Adipocyte (in vitro differentiated cells): ENCODE measurements at regions not wholly inside any gene's neighbourhood (a gene's known extent, or its start where the extent isn't known, plus 50 kb on each side); places are given as distances from the start of the nearest gene placed in this dataset.

ENCODE experiments used
- DNase-seq: peaks from one replicate; pipeline ENCODE4 v3.0.0-alpha.2; 2015; ENCODE audit warnings: low read depth
- H3K27me3 ChIP-seq: replicated peaks from 2 replicates; pipeline ENCODE4 v1.7.0; 2013; ENCODE audit warnings: mild to moderate bottlenecking, low read length, moderate library complexity; ENCODE audit not compliant: control insufficient read depth, insufficient read depth
- H3K36me3 ChIP-seq: 2 replicates; pipeline ENCODE4 v1.7.0; 2013; ENCODE audit warnings: low read length, mild to moderate bottlenecking, moderate library complexity; ENCODE audit not compliant: control insufficient read depth, insufficient read depth, severe bottlenecking
- H3K4me1 ChIP-seq: 2 replicates; pipeline ENCODE4 v1.7.0; 2013; ENCODE audit warnings: mild to moderate bottlenecking, low read length, moderate library complexity; ENCODE audit not compliant: control insufficient read depth, insufficient read depth
- H3K4me3 ChIP-seq: 2 replicates; pipeline ENCODE4 v1.7.0; 2013; ENCODE audit warnings: mild to moderate bottlenecking, low read length, moderate library complexity
- H3K9ac ChIP-seq: 2 replicates; pipeline ENCODE4 v1.7.0; 2013; ENCODE audit warnings: mild to moderate bottlenecking, low read length, moderate library complexity
- H3K9me3 ChIP-seq: 2 replicates; pipeline ENCODE4 v1.7.0; 2013; ENCODE audit warnings: mild to moderate bottlenecking, low read length, moderate library complexity; ENCODE audit not compliant: control insufficient read depth

GRCh38 chr12:11963841-11964471 lies 106.8 kb upstream of the BCL2L14 start:
- Histone ChIP-seq H3K9me3 (no peaks in the 10 kb centered on the region), H3K4me1 (peaks cover 7% of the 10 kb centered on the region), H3K27me3 (no peaks in the 10 kb centered on the region), H3K9ac (no peak overlapping the region), H3K4me3 (no peak overlapping the region), H3K36me3 (no peaks in the 10 kb centered on the region)
- DNase-seq = no peak

- no peaks in the 10 kb centered on the region for H3K9me3 ChIP-seq
- no peaks in the 10 kb centered on the region for H3K36me3 ChIP-seq
- H3K4me1 ChIP-seq = no peaks in the 10 kb centered on the region
- H3K27me3 ChIP-seq = no peaks in the 10 kb centered on the region
- H3K9ac ChIP-seq = no peak overlapping the region
- DNase-seq = no peak
- no peak overlapping the region for H3K4me3 ChIP-seq
Observed at GRCh38 chr12:11965258-11965910, 105.4 kb upstream of the BCL2L14 start.

GRCh38 chr12:11967376-11968047 lies 103.2 kb upstream of the BCL2L14 start:
- H3K36me3 ChIP-seq = no peaks in the 10 kb centered on the region
- no peaks in the 10 kb centered on the region for H3K9me3 ChIP-seq
- no peaks in the 10 kb centered on the region for H3K27me3 ChIP-seq
- H3K4me1 ChIP-seq = no peaks in the 10 kb centered on the region
- DNase-seq = no peak
- H3K9ac ChIP-seq = no peak overlapping the region
- no peak overlapping the region for H3K4me3 ChIP-seq

GRCh38 chr12:11968048-11968383 lies 102.7 kb upstream of the BCL2L14 start:
- no peaks in the 10 kb centered on the region for H3K9me3 ChIP-seq
- H3K4me3 ChIP-seq = no peak overlapping the region
- peaks cover 4% of the 10 kb centered on the region for H3K27me3 ChIP-seq
- H3K4me1 ChIP-seq = no peaks in the 10 kb centered on the region
- no peak overlapping the region for H3K9ac ChIP-seq
- H3K36me3 ChIP-seq = no peaks in the 10 kb centered on the region
- no peak for DNase-seq

- Histone ChIP-seq H3K9me3 (no peaks in the 10 kb centered on the region), H3K4me1 (no peaks in the 10 kb centered on the region), H3K27me3 (peaks cover 4% of the 10 kb centered on the region), H3K4me3 (no peak overlapping the region), H3K9ac (no peak overlapping the region), H3K36me3 (no peaks in the 10 kb centered on the region)
- DNase-seq = no peak
Observed at GRCh38 chr12:11968516-11968915, 102.2 kb upstream of the BCL2L14 start.

- H3K9me3 ChIP-seq = no peaks in the 10 kb centered on the region
- H3K4me3 ChIP-seq = no peak overlapping the region
- no peaks in the 10 kb centered on the region for H3K36me3 ChIP-seq
- peaks cover 4% of the 10 kb centered on the region for H3K27me3 ChIP-seq
- no peak for DNase-seq
- no peak overlapping the region for H3K9ac ChIP-seq
- no peaks in the 10 kb centered on the region for H3K4me1 ChIP-seq
Observed at GRCh38 chr12:11969437-11970154, 101.1 kb upstream of the BCL2L14 start.

GRCh38 chr12:11970155-11970520 lies 100.6 kb upstream of the BCL2L14 start:
- Histone ChIP-seq H3K4me3 (no peak overlapping the region), H3K4me1 (no peaks in the 10 kb centered on the region), H3K9ac (no peak overlapping the region), H3K27me3 (peaks cover 4% of the 10 kb centered on the region), H3K9me3 (no peaks in the 10 kb centered on the region), H3K36me3 (no peaks in the 10 kb centered on the region)
- DNase-seq = no peak

GRCh38 chr12:11973396-11973795 lies 97.3 kb upstream of the BCL2L14 start:
- DNase-seq = no peak
- Histone ChIP-seq H3K9me3 (no peaks in the 10 kb centered on the region), H3K9ac (no peak overlapping the region), H3K27me3 (peaks cover 4% of the 10 kb centered on the region), H3K36me3 (no peaks in the 10 kb centered on the region), H3K4me3 (no peak overlapping the region), H3K4me1 (no peaks in the 10 kb centered on the region)

GRCh38 chr12:11976005-11976404 lies 94.7 kb upstream of the BCL2L14 start:
- no peaks in the 10 kb centered on the region for H3K36me3 ChIP-seq
- no peak overlapping the region for H3K4me3 ChIP-seq
- H3K27me3 ChIP-seq = peaks cover 4% of the 10 kb centered on the region
- DNase-seq = no peak
- no peaks in the 10 kb centered on the region for H3K9me3 ChIP-seq
- H3K9ac ChIP-seq = no peak overlapping the region
- peaks cover 7% of the 10 kb centered on the region for H3K4me1 ChIP-seq

GRCh38 chr12:11978726-11979384 lies 91.9 kb upstream of the BCL2L14 start:
- peaks cover 7% of the 10 kb centered on the region for H3K4me1 ChIP-seq
- H3K9ac ChIP-seq = no peak overlapping the region
- no peak overlapping the region for H3K4me3 ChIP-seq
- no peaks in the 10 kb centered on the region for H3K9me3 ChIP-seq
- H3K36me3 ChIP-seq = no peaks in the 10 kb centered on the region
- H3K27me3 ChIP-seq = no peaks in the 10 kb centered on the region
- peak; percentile 3 for DNase-seq

GRCh38 chr12:11980115-11980514 lies 90.6 kb upstream of the BCL2L14 start:
- Histone ChIP-seq H3K9ac (no peak overlapping the region), H3K27me3 (no peaks in the 10 kb centered on the region), H3K4me3 (no peak overlapping the region), H3K36me3 (no peaks in the 10 kb centered on the region), H3K4me1 (peaks cover 7% of the 10 kb centered on the region), H3K9me3 (no peaks in the 10 kb centered on the region)
- DNase-seq = no peak
